ENCODE measurements at regions not wholly inside any gene's neighbourhood (a gene's known extent, or its start where the extent isn't known, plus 50 kb on each side); places are given as distances from the start of the nearest gene placed in this dataset.

- peaks cover 14% of the 10 kb centered on the region for H3K4me1 Mint-ChIP-seq (ENCODE audit: unreplicated experiment)
- no peak for TF ChIP-seq CTCF (IDR thresholded peaks at IDR 0.05)
These were observed 442.9 kb upstream of the BOD1L1 start for GRCh38 chr4:14070289-14070880.

GRCh38 chr4:14072506-14072905, 445.0 kb upstream of the BOD1L1 start:
- H3K36me3 Mint-ChIP-seq (ENCODE audit: unreplicated experiment) = no peaks in the 10 kb centered on the region
- H3K27me3 Mint-ChIP-seq (ENCODE audit: unreplicated experiment) = no peaks in the 10 kb centered on the region
- H3K9me3 Mint-ChIP-seq (ENCODE audit: unreplicated experiment) = peaks cover 14% of the 10 kb centered on the region
- TF ChIP-seq CTCF (IDR thresholded peaks at IDR 0.05) = no peak
- H3K27ac Mint-ChIP-seq (ENCODE audit: unreplicated experiment) = no peak overlapping the region
- DNase-seq (ENCODE audit: extremely low spot score, unreplicated experiment) = no peak
- H3K4me3 Mint-ChIP-seq (ENCODE audit: unreplicated experiment) = no peak overlapping the region
- peaks cover 13% of the 10 kb centered on the region for H3K4me1 Mint-ChIP-seq (ENCODE audit: unreplicated experiment)

More at GRCh38 chr4:14070289-14070880, 442.9 kb upstream of the BOD1L1 start:
- Mint-ChIP-seq H3K27me3 (ENCODE audit: unreplicated experiment) (no peaks in the 10 kb centered on the region), H3K36me3 (ENCODE audit: unreplicated experiment) (no peaks in the 10 kb centered on the region), H3K4me3 (ENCODE audit: unreplicated experiment) (no peak overlapping the region), H3K9me3 (ENCODE audit: unreplicated experiment) (peaks cover 14% of the 10 kb centered on the region), H3K27ac (ENCODE audit: unreplicated experiment) (no peak overlapping the region)
- DNase-seq (ENCODE audit: extremely low spot score, unreplicated experiment) = no peak

GRCh38 chr4:14076776-14077175, 449.3 kb upstream of the BOD1L1 start:
- no peak for TF ChIP-seq CTCF (IDR thresholded peaks at IDR 0.05)
- DNase-seq (ENCODE audit: extremely low spot score, unreplicated experiment) = no peak
- no peak overlapping the region for H3K4me3 Mint-ChIP-seq (ENCODE audit: unreplicated experiment)
- peaks cover 2% of the 10 kb centered on the region for H3K4me1 Mint-ChIP-seq (ENCODE audit: unreplicated experiment)
- peaks cover 10% of the 10 kb centered on the region for H3K9me3 Mint-ChIP-seq (ENCODE audit: unreplicated experiment)
- H3K27me3 Mint-ChIP-seq (ENCODE audit: unreplicated experiment) = no peaks in the 10 kb centered on the region
- no peak overlapping the region for H3K27ac Mint-ChIP-seq (ENCODE audit: unreplicated experiment)
- H3K36me3 Mint-ChIP-seq (ENCODE audit: unreplicated experiment) = no peaks in the 10 kb centered on the region

- no peak for TF ChIP-seq CTCF (IDR thresholded peaks at IDR 0.05)
- Mint-ChIP-seq H3K4me1 (ENCODE audit: unreplicated experiment) (peaks cover 2% of the 10 kb centered on the region), H3K27me3 (ENCODE audit: unreplicated experiment) (no peaks in the 10 kb centered on the region), H3K9me3 (ENCODE audit: unreplicated experiment) (no peaks in the 10 kb centered on the region), H3K36me3 (ENCODE audit: unreplicated experiment) (no peaks in the 10 kb centered on the region), H3K27ac (ENCODE audit: unreplicated experiment) (no peak overlapping the region), H3K4me3 (ENCODE audit: unreplicated experiment) (no peak overlapping the region)
- DNase-seq (ENCODE audit: extremely low spot score, unreplicated experiment) = no peak
These were observed 450.8 kb upstream of the BOD1L1 start for GRCh38 chr4:14078326-14078725.

GRCh38 chr4:14079601-14080000, 452.1 kb upstream of the BOD1L1 start:
- Mint-ChIP-seq H3K36me3 (ENCODE audit: unreplicated experiment) (no peaks in the 10 kb centered on the region), H3K27ac (ENCODE audit: unreplicated experiment) (no peak overlapping the region), H3K27me3 (ENCODE audit: unreplicated experiment) (no peaks in the 10 kb centered on the region), H3K4me3 (ENCODE audit: unreplicated experiment) (no peak overlapping the region), H3K4me1 (ENCODE audit: unreplicated experiment) (peaks cover 2% of the 10 kb centered on the region), H3K9me3 (ENCODE audit: unreplicated experiment) (no peaks in the 10 kb centered on the region)
- TF ChIP-seq CTCF (IDR thresholded peaks at IDR 0.05) = no peak
- DNase-seq (ENCODE audit: extremely low spot score, unreplicated experiment) = no peak
